ENCODE measurements at regions not wholly inside any gene's neighbourhood (a gene's known extent, or its start where the extent isn't known, plus 50 kb on each side); places are given as distances from the start of the nearest gene placed in this dataset.
"Not testable (repeated sequence)": the region's sequence is repeated elsewhere in the genome, so short reads cannot be mapped to it uniquely, and the experiment has no call there.

GRCh38 chr9:64117329-64117728 is 1167.7 kb downstream of the FOXD4L5 start:
- Histone ChIP-seq H3K4me2 (ENCODE audit: insufficient read depth, low read length) (peak overlapping the region; percentile 41), H2AFZ (ENCODE audit: low read depth, low read length) (peak overlapping the region; percentile 80), H3K9ac (ENCODE audit: insufficient read depth in 1 of 2, low read depth in 2 of 2, low read length in 2 of 2) (peak overlapping the region in 1 of 2 experiments; percentile 41; a peak in 2 of 4 replicates), H3K27ac (ENCODE audit: extremely low read depth, low read depth, low read length) (peak overlapping the region; percentile 68; the same call in 1 of the 3 replicates)
- DNase-seq (ENCODE audit: extremely low read depth in 1 of 4, low spot score in 3 of 4); in situ Hi-C loops (cut with MboI); CTCF ChIA-PET (ENCODE audit: low intra/inter-chr PET ratio); BruUV-seq (replicated peaks); FAIRE-seq; H3K4me3 ChIP-seq; H3K9me1 ChIP-seq (ENCODE audit: control insufficient read depth, insufficient read depth, low read length); intact Hi-C loops (cut with micrococcal nuclease); H3K4me1 ChIP-seq (replicated peaks in 1 of 2; ENCODE audit: control insufficient read depth in 2 of 2, insufficient read depth in 2 of 2, low read length in 2 of 2); H3K27me3 ChIP-seq (ENCODE audit: control insufficient read depth in 2 of 2, insufficient read depth in 2 of 2, low read length in 2 of 2); H3K9me3 ChIP-seq (replicated peaks; ENCODE audit: control insufficient read depth, insufficient read depth, low read depth, low read length); H3K36me3 ChIP-seq (ENCODE audit: control insufficient read depth, insufficient read depth, low read length); H4K20me1 ChIP-seq (replicated peaks; ENCODE audit: control insufficient read depth, insufficient read depth, low read length); ATAC-seq; H3K79me2 ChIP-seq (ENCODE audit: control insufficient read depth, insufficient read depth, low read length); POLR2A ChIA-PET: not testable (repeated sequence)
- peak; percentile 34; the same call in 1 of the 2 replicates for TF ChIP-seq TAL1 (IDR thresholded peaks at IDR 0.05)
- TF ChIP-seq SOX6 (IDR thresholded peaks at IDR 0.05) = 0 out of 2 replicates have a peak, but pooled peaks have one; percentile 20
- peak; percentile 31; the same call in 1 of the 2 replicates for TF ChIP-seq LEF1 (IDR thresholded peaks at IDR 0.05)
- peak in 1 of 2 experiments; percentile 51; a peak in 2 of 4 replicates for TF ChIP-seq FOXA3 (CRISPR knock-in tag; conservative IDR thresholded peaks at IDR 0.05 in 1 of 2, IDR thresholded peaks at IDR 0.05 in 1 of 2)
- peak in 1 of 2 experiments; percentile 4; a peak in 1 of 4 replicates for TF ChIP-seq KDM1A (IDR thresholded peaks at IDR 0.05)
- TF ChIP-seq SMAD4 (CRISPR knock-in tag; conservative IDR thresholded peaks at IDR 0.05) = 0 out of 2 replicates have a peak, but pooled peaks have one; percentile 36
- peak; percentile 45; the same call in 1 of the 2 replicates for TF ChIP-seq SMARCA4 (IDR thresholded peaks at IDR 0.05)
- TF ChIP-seq FOXK2 (conservative IDR thresholded peaks at IDR 0.05 in 1 of 2, IDR thresholded peaks at IDR 0.05 in 1 of 2; ENCODE audit: low read depth in 2 of 2) = peak in 1 of 2 experiments; percentile 53; a peak in 2 of 4 replicates
- TF ChIP-seq ARID1B (IDR thresholded peaks at IDR 0.05) = peak; percentile 44; the same call in 1 of the 2 replicates
- WGBS (ENCODE audit: insufficient coverage, low coverage, missing lambda C conversion rate) = 4% methylated on average over 5 of the region's 5 CpGs

GRCh38 chr9:64107867-64108266 is 1177.1 kb downstream of the FOXD4L5 start:
- in situ Hi-C loops (cut with MboI); H3K79me2 ChIP-seq (ENCODE audit: control insufficient read depth, insufficient read depth, low read length); ATAC-seq; intact Hi-C loops (cut with micrococcal nuclease); H3K9ac ChIP-seq (ENCODE audit: insufficient read depth in 1 of 2, low read depth in 2 of 2, low read length in 2 of 2); H2AFZ ChIP-seq (ENCODE audit: low read depth, low read length); H3K27me3 ChIP-seq (ENCODE audit: control insufficient read depth in 2 of 2, insufficient read depth in 2 of 2, low read length in 2 of 2); BruUV-seq (replicated peaks); H3K4me2 ChIP-seq (ENCODE audit: insufficient read depth, low read length); H3K9me3 ChIP-seq (replicated peaks; ENCODE audit: control insufficient read depth, insufficient read depth, low read depth, low read length); FAIRE-seq; H3K27ac ChIP-seq (ENCODE audit: extremely low read depth, low read depth, low read length); H3K4me3 ChIP-seq; POLR2A ChIA-PET; H3K36me3 ChIP-seq (ENCODE audit: control insufficient read depth, insufficient read depth, low read length); H3K9me1 ChIP-seq (ENCODE audit: control insufficient read depth, insufficient read depth, low read length); H4K20me1 ChIP-seq (replicated peaks; ENCODE audit: control insufficient read depth, insufficient read depth, low read length); CTCF ChIA-PET (ENCODE audit: low intra/inter-chr PET ratio); DNase-seq (ENCODE audit: extremely low read depth in 1 of 4, low spot score in 3 of 4); H3K4me1 ChIP-seq (replicated peaks in 1 of 2; ENCODE audit: control insufficient read depth in 2 of 2, insufficient read depth in 2 of 2, low read length in 2 of 2): not testable (repeated sequence)
- 17% methylated on average over 1 of the region's 1 CpG for WGBS (ENCODE audit: insufficient coverage, low coverage, missing lambda C conversion rate)

Measured in K562 (cell line).